Heart left ventricle (tissue), 13 donors: ENCODE measurements at regions not wholly inside any gene's neighbourhood (a gene's known extent, or its start where the extent isn't known, plus 50 kb on each side); places are given as distances from the start of the nearest gene placed in this dataset.

ENCODE experiments used
- CTCF ChIP-seq, 12 donors: fragments of 200-600 bp; sonication (generic) in 4 of 12; IDR thresholded peaks; one replicate each; pipeline versions ENCODE4 v1.5.0 to v1.8.0; 2018 to 2022; ENCODE audit warnings: antibody characterized with exemption in 12 of 12, mild to moderate bottlenecking in 5 of 12
- POLR2A ChIP-seq, 2 donors: fragments of 450-650 bp; IDR thresholded peaks; one replicate each; pipeline ENCODE4 v1.6.1; 2017; ENCODE audit warnings: antibody characterized with exemption in 2 of 2, mild to moderate bottlenecking in 2 of 2, moderate library complexity in 2 of 2
- donor health status: ischemic (EF 13 %, LVEDD 7.1; RV severe dilation, severe dysfunction).
- donor health status: DM: no; HTN: yes; CAD: no.
- donor health status: DM: no; HTN: no; CAD: no.
- donor health status: ischemic (EF 25% LVEDD 6.9; RV normal size, moderate dysfunction).
- donor health status: ischemic (EF 25% LVEDD 5.7; RV mildly dilated, moderate dysfunction).
- donor health status: ischemic (EF 35%, LVEDD 5.7; RV mildly dilated, moderate dysfunction).
- donor health status: nonischemic (EF 11% LVEDD 7.7; RV severe dilation, severe dysfunction).
- donor health status: DM: yes; HTN: yes; CAD: no.
- donor health status: PGD.
- donor health status: ischemic (EF 29% LVEDD 5.4; RV normal size, mild dysfunction).
- donor health status: nonischemic (EF 23%, LVEDD 6.1; RV moderate dilation, normal function).

DNA sequence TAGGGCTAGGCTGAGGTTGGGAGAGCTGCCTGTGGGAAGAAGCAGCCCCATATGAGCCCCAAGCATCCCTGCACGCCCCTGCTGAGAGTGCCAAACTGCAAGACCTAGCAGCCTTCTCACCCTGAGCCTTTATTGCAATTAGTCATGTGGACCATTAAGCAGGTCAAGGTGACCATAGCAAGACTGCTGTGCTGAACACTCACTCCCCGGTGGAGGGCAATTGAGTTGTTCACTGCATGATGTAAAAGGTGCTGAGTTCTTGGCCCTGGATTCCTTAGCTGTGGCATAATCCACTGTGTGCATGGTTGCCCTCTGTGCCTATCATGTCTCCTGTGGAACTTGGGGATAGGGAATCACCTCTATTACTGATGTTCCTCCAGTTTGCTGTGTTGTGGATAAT is 131.1 kb downstream of the FOXD1 start:
- TF ChIP-seq CTCF (IDR thresholded peaks at IDR 0.05) = no peak
- TF ChIP-seq POLR2A (IDR thresholded peaks at IDR 0.05) = no peak
